ENCODE measurements at regions not wholly inside any gene's neighbourhood (a gene's known extent, or its start where the extent isn't known, plus 50 kb on each side); places are given as distances from the start of the nearest gene placed in this dataset.

DNA sequence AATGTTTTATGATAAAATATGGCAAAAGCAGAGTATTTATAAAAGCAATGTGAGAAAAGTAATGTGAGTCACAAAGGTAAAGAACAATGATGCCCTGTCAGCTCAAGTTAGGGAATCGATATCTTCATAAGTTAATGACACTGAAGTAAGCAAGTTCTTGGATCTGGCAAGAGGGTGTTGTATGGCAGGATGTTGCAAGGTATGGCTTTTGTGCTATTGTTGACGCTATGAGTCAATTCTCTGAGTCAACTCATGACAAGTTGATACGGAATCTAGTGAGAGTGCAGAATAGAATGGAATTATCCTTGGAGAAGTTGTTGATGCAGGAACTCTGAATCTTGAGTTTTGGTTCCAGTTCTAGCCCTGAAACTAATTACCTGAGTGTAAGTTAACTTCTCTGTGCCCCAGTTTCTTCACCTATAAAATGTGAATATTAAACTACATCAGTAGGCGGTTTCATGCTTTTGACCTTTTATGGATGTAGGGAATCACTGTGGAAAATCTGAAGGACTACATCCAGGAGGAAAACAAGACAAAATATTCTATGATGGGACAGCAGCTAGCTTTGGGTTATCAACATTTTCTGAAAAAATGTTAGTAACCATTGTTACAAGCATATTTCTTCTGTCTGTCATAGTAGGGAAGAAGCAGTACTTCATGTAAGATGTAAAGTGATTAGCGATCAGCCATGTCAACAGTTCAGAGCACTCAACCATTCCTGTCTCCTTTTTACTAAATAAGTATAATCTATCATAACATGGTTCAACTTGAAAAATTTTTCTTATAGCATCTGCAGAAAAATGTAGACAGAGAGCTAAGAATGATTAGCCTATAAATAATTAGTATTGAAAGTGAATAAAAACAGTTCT, 96.9 kb downstream of the ATP6V1G3 start:
- ChIA-PET RAD21 (ENCODE audit: low non-redundant PET in 1 of 2, low total read pairs in 2 of 2, uncharacterized antibody in 2 of 2, unreplicated experiment in 2 of 2) (no interaction called here), CTCF (no interaction called here), POLR2A (interaction anchor here (0.5 to 0.6 kb wide), 2 partner anchors 10 to 765 kb away, joined by 3 read pairs; no protein-coding TSS in a partner anchor)
- H3K36me3 ChIP-seq (ENCODE audit: control insufficient read depth in 1 of 2, insufficient read depth in 2 of 2, low read length in 2 of 2), result no peaks in the 10 kb centered on the region
- H4K20me1 ChIP-seq (ENCODE audit: insufficient read depth), result no peaks in the 10 kb centered on the region
- ATAC-seq (peak; percentile 96), DNase-seq (ENCODE audit: low read depth, low spot score) (peak; percentile 98)
- no peaks in the 10 kb centered on the region for H3K9me2 ChIP-seq (ENCODE audit: insufficient read depth)
- peak overlapping the region; percentile 48; the same call in 1 of the 2 replicates for H3K27ac ChIP-seq (ENCODE audit: low read depth, low read length)
- intact Hi-C loops (cut with micrococcal nuclease), result no loop called here
- peak overlapping the region; percentile 81 for H2AFZ ChIP-seq (ENCODE audit: low read depth, low read length, poor library complexity, severe bottlenecking)
- H3K9me3 ChIP-seq (ENCODE audit: control insufficient read depth in 1 of 2, insufficient read depth in 1 of 2, low read depth in 1 of 2, low read length in 2 of 2), result no peaks in the 10 kb centered on the region
- H3K79me2 ChIP-seq (ENCODE audit: insufficient read depth, low read length), result no peaks in the 10 kb centered on the region
- H3K4me3 ChIP-seq (replicated peaks in 1 of 2; ENCODE audit: low read depth in 1 of 2, low read length in 2 of 2), result peak overlapping the region in 1 of 2 experiments; percentile 38; a peak in 2 of 4 replicates
- peaks cover 7 to 22% of the 10 kb centered on the region in 2 experiments for H3K4me1 ChIP-seq (ENCODE audit: control insufficient read depth in 1 of 2, insufficient read depth in 2 of 2, low read length in 2 of 2)
- peak overlapping the region; percentile 29 for H3K9ac ChIP-seq (ENCODE audit: low read length)
- TSS peak; percentile 64 for BruUV-seq (replicated peaks)
- peak overlapping the region; percentile 71 for H3K4me2 ChIP-seq (ENCODE audit: low read length)
- no peaks in the 10 kb centered on the region for H3K27me3 ChIP-seq (ENCODE audit: insufficient read depth, low read length)
- TF ChIP-seq, protein P1, sequence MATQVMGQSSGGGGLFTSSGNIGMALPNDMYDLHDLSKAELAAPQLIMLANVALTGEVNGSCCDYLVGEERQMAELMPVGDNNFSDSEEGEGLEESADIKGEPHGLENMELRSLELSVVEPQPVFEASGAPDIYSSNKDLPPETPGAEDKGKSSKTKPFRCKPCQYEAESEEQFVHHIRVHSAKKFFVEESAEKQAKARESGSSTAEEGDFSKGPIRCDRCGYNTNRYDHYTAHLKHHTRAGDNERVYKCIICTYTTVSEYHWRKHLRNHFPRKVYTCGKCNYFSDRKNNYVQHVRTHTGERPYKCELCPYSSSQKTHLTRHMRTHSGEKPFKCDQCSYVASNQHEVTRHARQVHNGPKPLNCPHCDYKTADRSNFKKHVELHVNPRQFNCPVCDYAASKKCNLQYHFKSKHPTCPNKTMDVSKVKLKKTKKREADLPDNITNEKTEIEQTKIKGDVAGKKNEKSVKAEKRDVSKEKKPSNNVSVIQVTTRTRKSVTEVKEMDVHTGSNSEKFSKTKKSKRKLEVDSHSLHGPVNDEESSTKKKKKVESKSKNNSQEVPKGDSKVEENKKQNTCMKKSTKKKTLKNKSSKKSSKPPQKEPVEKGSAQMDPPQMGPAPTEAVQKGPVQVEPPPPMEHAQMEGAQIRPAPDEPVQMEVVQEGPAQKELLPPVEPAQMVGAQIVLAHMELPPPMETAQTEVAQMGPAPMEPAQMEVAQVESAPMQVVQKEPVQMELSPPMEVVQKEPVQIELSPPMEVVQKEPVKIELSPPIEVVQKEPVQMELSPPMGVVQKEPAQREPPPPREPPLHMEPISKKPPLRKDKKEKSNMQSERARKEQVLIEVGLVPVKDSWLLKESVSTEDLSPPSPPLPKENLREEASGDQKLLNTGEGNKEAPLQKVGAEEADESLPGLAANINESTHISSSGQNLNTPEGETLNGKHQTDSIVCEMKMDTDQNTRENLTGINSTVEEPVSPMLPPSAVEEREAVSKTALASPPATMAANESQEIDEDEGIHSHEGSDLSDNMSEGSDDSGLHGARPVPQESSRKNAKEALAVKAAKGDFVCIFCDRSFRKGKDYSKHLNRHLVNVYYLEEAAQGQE (IDR thresholded peaks at IDR 0.05; ENCODE audit: low read depth), result no peak
- TF ChIP-seq RAD21 (IDR thresholded peaks at IDR 0.05; ENCODE audit: low read depth) (peak; percentile 22; the same call in 1 of the 2 replicates), ZNF274 (IDR thresholded peaks at IDR 0.05; ENCODE audit: low read depth, low read length) (no peak), POLR2A (IDR thresholded peaks at IDR 0.05; ENCODE audit: borderline replicate concordance, extremely low read depth, insufficient read depth, insufficient read length) (no peak), ZFX (IDR thresholded peaks at IDR 0.05) (no peak), CEBPB (IDR thresholded peaks at IDR 0.05; ENCODE audit: low read depth) (peak; percentile 99), FOSL1 (IDR thresholded peaks at IDR 0.05; ENCODE audit: low read depth) (peak; percentile 100), ELF1 (IDR thresholded peaks at IDR 0.05; ENCODE audit: borderline replicate concordance, low read depth) (no peak; the same call in 1 of the 2 replicates), SRF (IDR thresholded peaks at IDR 0.05; ENCODE audit: low read depth) (peak; percentile 93), EZH2 (IDR thresholded peaks at IDR 0.05) (no peak), EGR1 (IDR thresholded peaks at IDR 0.05; ENCODE audit: low read depth) (no peak), SIN3A (IDR thresholded peaks at IDR 0.05; ENCODE audit: low read depth) (peak; percentile 80; the same call in 1 of the 2 replicates), EZH2phosphoT487 (IDR thresholded peaks at IDR 0.05; ENCODE audit: borderline replicate concordance) (no peak), CBX3 (IDR thresholded peaks at IDR 0.05; ENCODE audit: low read depth) (peak; percentile 95), JUND (IDR thresholded peaks at IDR 0.05) (peak; percentile 99)
- TF ChIP-seq, protein P2, sequence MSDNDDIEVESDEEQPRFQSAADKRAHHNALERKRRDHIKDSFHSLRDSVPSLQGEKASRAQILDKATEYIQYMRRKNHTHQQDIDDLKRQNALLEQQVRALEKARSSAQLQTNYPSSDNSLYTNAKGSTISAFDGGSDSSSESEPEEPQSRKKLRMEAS (IDR thresholded peaks at IDR 0.05), result peak; percentile 73
- TF ChIP-seq, protein P3, sequence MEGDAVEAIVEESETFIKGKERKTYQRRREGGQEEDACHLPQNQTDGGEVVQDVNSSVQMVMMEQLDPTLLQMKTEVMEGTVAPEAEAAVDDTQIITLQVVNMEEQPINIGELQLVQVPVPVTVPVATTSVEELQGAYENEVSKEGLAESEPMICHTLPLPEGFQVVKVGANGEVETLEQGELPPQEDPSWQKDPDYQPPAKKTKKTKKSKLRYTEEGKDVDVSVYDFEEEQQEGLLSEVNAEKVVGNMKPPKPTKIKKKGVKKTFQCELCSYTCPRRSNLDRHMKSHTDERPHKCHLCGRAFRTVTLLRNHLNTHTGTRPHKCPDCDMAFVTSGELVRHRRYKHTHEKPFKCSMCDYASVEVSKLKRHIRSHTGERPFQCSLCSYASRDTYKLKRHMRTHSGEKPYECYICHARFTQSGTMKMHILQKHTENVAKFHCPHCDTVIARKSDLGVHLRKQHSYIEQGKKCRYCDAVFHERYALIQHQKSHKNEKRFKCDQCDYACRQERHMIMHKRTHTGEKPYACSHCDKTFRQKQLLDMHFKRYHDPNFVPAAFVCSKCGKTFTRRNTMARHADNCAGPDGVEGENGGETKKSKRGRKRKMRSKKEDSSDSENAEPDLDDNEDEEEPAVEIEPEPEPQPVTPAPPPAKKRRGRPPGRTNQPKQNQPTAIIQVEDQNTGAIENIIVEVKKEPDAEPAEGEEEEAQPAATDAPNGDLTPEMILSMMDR (IDR thresholded peaks at IDR 0.05 in 2 of 3, conservative IDR thresholded peaks at IDR 0.05 in 1 of 3; ENCODE audit: borderline replicate concordance in 1 of 3, insufficient read depth in 1 of 3, low read depth in 2 of 3, low read length in 2 of 3), result no peak
- TF ChIP-seq, protein P4, sequence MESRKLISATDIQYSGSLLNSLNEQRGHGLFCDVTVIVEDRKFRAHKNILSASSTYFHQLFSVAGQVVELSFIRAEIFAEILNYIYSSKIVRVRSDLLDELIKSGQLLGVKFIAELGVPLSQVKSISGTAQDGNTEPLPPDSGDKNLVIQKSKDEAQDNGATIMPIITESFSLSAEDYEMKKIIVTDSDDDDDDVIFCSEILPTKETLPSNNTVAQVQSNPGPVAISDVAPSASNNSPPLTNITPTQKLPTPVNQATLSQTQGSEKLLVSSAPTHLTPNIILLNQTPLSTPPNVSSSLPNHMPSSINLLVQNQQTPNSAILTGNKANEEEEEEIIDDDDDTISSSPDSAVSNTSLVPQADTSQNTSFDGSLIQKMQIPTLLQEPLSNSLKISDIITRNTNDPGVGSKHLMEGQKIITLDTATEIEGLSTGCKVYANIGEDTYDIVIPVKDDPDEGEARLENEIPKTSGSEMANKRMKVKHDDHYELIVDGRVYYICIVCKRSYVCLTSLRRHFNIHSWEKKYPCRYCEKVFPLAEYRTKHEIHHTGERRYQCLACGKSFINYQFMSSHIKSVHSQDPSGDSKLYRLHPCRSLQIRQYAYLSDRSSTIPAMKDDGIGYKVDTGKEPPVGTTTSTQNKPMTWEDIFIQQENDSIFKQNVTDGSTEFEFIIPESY (IDR thresholded peaks at IDR 0.05; ENCODE audit: extremely low read depth, insufficient replicate concordance, low read length), result peak; percentile 79
- TF ChIP-seq, protein P5, sequence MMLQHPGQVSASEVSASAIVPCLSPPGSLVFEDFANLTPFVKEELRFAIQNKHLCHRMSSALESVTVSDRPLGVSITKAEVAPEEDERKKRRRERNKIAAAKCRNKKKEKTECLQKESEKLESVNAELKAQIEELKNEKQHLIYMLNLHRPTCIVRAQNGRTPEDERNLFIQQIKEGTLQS (IDR thresholded peaks at IDR 0.05), result 0 out of 2 replicates have a peak, but pooled peaks have one; percentile 72
